MM.1S (cell line): ENCODE measurements at regions not wholly inside any gene's neighbourhood (a gene's known extent, or its start where the extent isn't known, plus 50 kb on each side); places are given as distances from the start of the nearest gene placed in this dataset.

Source experiments
- CTCF ChIP-seq: fragments of 300-600 bp; sonication (generic); IDR thresholded peaks from 2 replicates; pipeline ENCODE4 v1.5.1; 2016; ENCODE audit warnings: antibody characterized with exemption, low read length, mixed read lengths
- EZH2 ChIP-seq: fragments of 300-600 bp; sonication (generic); optimal IDR thresholded peaks from 2 replicates; pipeline ENCODE3; 2017; ENCODE audit warnings: low read depth, mild to moderate bottlenecking, antibody characterized with exemption, low read length, mixed read lengths

GRCh38 chr16:65991149-65991701, 375.3 kb upstream of the CDH5 start:
- no peak for TF ChIP-seq CTCF
- TF ChIP-seq EZH2 = no peak
